ENCODE measurements at regions not wholly inside any gene's neighbourhood (a gene's known extent, or its start where the extent isn't known, plus 50 kb on each side); places are given as distances from the start of the nearest gene placed in this dataset.

DNA sequence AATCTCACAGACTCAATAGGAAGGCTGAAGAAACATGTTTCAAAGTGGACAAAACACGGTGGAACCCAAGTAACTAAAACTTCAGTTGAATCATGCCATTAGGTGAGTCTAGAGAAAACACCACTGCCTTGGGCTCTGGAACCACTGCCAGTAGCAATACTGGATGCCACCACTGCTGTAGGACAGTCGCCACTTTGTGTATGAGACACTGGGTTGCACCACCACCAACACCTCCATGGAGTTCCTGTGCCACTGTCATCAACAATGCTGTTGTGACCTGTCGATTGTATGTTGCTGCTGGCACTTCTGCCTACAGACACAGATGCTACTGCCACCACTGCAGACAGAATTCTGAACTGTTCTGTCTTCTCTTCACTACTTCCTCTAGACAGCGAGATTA is 686.7 kb downstream of the METTL4 start:
- no peak for DNase-seq

GRCh38 chr18:1891641-1892040 is 679.7 kb downstream of the METTL4 start:
- no peak for DNase-seq

- no peak for DNase-seq
Measured at GRCh38 chr18:1892191-1892590, 679.1 kb downstream of the METTL4 start.

DNA sequence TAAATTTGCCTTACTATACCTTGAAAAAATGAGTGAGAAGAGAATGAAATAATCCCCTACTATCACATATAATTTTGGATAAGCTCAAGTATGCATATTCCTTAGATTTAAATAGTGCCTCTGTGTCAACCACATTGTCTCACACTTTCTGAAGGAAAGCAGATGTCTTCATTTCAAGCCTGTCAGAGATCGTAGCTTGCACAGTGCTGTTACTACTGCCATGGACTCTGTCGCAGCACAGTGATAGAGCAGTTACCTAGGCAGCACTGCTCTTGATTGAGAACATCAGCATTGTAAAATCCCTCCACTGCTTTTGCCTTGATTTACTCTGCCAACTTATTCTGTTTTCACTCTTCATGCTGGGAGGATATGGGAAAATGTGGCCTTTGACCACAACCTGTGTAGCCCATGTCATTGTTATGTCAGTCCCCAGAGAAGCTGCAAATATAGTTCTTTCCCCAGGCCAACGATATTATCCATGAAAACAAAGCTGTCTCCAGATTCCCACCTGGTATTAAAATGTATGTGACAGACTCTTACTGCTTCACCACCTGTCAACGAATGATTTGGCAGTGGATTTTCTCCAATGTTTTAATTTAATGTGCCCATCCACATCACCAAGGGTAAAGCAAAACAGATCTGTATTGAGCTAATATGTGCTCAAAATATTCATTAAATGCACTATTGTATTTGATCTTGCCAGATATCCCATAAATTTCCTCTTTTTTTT is 675.7 kb downstream of the METTL4 start:
- DNase-seq: no peak

GRCh38 chr18:1906421-1906820 is 664.9 kb downstream of the METTL4 start:
- DNase-seq: no peak

GRCh38 chr18:1907470-1908206 is 663.7 kb downstream of the METTL4 start:
- no peak for DNase-seq

DNA sequence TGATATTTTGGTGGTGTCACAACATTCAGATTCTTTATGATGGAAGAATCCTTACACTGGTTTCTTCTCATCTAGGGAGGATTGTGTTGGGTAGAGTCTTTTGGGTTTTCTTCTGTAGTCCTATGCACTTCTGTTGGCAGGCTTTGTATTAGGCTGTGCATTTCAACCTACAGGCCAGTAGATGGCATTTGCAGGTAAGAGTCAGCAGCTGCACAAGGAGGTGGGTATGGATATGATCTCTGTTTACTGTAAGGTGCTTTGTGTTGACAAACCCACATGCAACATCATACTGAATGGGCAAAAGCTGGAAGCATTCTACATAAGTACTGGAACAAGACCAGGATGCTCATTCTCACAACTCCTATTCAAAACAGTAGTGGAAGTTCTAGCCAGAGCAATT is 656.8 kb downstream of the METTL4 start:
- DNase-seq: no peak

- DNase-seq: no peak
Measured at GRCh38 chr18:1916869-1917523, 654.3 kb downstream of the METTL4 start.

- DNase-seq: no peak
Measured at GRCh38 chr18:1917569-1917968, 653.7 kb downstream of the METTL4 start.

GRCh38 chr18:1922066-1922465 is 649.2 kb downstream of the METTL4 start:
- DNase-seq: no peak

GRCh38 chr18:1928711-1929110 is 642.6 kb downstream of the METTL4 start:
- no peak for DNase-seq

GRCh38 chr18:1929720-1930119 is 641.6 kb downstream of the METTL4 start:
- no peak for DNase-seq

GRCh38 chr18:1930291-1931270 is 640.7 kb downstream of the METTL4 start:
- DNase-seq: no peak

GRCh38 chr18:1952486-1952885 is 618.8 kb downstream of the METTL4 start:
- no peak for DNase-seq

- no peak for DNase-seq
Measured at GRCh38 chr18:1954583-1955312, 616.6 kb downstream of the METTL4 start.

DNA sequence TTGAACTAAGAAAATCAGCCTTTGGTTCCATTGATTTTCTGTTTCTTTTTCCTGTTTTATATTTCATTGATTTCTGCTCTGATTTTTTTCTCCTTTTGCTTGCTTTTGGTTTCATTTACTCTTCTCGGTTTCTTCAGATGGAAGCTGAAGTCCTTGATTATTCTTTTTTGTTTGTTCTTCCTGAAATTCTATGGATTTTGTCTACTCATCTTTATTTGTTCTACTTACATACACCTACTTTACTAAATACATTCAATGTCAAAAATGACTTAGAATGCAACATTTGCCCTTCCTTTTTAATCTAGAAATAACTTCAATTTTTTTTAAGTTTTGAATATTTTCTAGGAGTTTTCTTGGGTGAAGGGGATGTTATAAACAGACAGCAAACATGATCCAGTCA is 612.5 kb downstream of the METTL4 start:
- DNase-seq: no peak

DNA sequence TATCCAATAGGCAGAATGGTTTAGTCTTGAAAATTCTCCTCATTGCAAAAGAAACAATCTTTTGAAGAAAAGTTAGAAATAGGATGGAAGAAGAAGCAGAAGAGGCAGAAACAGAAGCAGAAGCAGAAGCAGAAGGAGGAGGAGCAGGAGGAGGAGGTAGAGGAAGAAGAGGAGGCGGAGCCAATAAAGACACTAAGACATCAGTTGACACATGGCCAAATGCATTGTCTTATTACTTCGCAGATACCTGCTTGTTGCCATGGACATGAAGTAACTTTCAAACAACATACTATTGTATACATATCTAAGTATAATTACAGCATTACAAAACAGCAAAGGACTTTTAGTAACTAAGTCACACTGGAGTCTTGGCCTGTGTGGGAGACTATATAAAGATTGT is 606.3 kb downstream of the METTL4 start:
- DNase-seq: no peak

DNA sequence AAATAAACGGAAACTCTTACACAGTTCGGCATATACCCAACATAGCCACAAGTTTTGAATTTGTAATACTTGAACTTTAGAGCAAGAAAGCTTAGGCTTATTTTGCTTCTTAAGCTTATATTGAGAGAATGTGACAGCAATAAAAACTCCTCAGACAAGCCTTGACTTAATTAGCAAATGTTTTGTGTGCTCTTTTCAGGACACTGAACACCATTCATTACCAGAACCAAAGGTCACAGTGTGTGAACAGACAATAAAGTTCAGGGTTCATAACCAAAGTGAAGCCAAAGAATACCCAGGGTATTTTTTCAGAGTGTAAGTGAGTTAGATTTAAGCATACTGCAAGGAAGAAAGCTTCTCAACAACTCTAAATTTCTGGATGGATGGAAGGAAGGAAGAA is 605.8 kb downstream of the METTL4 start:
- no peak for DNase-seq

DNA sequence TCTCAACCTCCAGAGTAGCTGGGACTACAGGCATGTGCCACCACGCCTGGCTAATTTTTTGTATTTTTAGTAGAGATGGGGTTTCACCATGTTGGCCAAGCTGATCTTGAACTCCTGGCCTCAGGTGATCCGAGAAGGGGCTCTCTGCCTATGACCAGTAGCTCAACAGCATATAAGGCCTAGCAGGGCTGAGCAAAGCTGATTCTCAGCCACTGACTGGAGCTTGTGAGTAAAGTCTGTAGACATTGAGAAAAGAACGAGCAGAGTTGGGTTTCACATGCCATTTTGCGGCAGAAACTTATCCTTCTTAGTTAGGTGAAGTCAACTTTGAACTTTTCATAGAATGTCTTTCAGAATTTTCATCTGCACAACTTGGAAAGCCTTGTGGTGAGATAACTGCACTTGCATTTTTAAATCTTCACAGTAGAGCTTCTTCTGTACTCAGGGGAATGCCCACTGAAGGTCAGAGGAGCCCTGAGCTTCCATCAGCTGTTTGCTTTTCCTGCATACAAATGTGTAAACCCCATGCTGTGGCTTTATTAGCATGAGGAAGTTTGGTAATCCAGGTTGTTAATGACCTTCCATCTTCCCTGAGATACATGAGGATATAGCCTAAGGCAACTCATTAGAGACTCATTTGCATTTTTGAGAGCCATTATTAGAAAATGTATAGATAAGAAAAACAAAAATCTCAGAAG is 602.4 kb downstream of the METTL4 start:
- no peak for DNase-seq

DNA sequence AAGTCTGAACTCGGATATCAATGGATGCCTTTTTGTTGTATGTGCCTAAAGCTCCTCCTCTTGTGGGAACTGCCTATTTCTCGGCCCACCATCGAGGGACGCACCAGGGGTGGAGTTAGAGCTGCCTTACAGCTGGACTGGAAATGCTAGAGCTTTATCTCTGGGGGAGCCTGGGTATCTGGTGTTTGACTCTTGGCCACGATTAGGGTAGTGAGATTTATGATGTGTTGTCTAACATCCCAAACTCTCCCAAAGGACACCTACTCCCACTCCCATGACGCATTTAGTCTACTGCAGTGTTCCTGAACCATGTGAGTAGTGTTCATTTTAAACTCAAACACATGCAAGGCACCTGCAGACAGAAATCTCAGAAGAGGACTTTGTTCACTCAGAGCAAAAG is 594.8 kb downstream of the METTL4 start:
- DNase-seq: no peak

DNA sequence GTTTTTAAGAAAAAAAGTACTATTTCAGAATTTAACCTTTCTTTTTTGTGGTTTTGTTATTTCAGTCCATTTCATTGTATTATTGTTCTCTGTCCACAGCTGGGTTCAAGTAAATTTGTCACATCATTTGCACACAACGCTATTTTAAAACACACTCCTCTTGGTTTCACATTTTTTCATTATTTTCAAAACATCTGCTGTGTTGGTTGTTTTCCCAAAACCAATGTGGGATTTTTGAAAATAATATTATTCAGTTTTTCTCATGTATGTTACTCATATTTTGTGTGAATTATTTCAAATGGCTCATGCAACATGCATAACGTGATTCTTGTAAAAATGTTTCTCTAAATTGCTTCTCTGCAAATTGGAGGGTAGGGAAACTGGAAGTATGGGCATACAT is 589.2 kb downstream of the METTL4 start:
- no peak for DNase-seq

Data from CD4-positive, alpha-beta T cell treated with Interleukin-21 for 1 hour (primary cell).